Fibroblast of lung (primary cell): ENCODE measurements at regions not wholly inside any gene's neighbourhood (a gene's known extent, or its start where the extent isn't known, plus 50 kb on each side); places are given as distances from the start of the nearest gene placed in this dataset.

Experiments used
- EZH2 ChIP-seq: IDR thresholded peaks from 2 replicates; pipeline ENCODE4 v1.5.1; 2012; ENCODE audit warnings: low read length, control low read depth, mild to moderate bottlenecking; ENCODE audit errors: missing control alignments
- TF ChIP-seq, protein P1 (sequence below), 2 donors: IDR thresholded peaks in 1 of 2; conservative IDR thresholded peaks in 1 of 2; 1 replicate in 1 of 2; 2 replicates in 1 of 2; pipeline ENCODE4 v1.5.1; 2011 to 2012; ENCODE audit warnings: low read length in 2 of 2, control low read depth in 1 of 2, inconsistent platforms in 1 of 2, low read depth in 1 of 2, mild to moderate bottlenecking in 1 of 2

DNA sequence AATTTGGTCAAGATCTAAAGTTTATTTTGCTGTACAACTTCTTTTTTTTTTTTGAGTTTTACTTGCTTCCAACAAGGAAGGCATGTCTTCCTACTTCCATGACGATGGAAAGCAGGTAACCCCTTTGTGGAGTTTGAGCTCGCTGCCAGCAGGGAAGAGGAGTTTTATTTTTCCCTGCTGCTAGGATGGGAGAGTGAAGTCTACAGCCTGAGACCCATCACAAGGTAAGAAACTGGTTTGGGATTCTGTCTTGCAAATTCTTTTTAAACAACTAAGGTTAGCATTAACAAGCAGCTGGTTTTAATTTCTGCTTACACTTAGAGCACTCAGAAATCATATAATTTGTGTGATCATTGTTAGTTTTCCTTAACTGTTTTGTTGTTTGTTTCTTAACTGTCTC, 108.0 kb upstream of the MAP3K4 start:
- no peak for TF ChIP-seq EZH2
- TF ChIP-seq, protein P1, sequence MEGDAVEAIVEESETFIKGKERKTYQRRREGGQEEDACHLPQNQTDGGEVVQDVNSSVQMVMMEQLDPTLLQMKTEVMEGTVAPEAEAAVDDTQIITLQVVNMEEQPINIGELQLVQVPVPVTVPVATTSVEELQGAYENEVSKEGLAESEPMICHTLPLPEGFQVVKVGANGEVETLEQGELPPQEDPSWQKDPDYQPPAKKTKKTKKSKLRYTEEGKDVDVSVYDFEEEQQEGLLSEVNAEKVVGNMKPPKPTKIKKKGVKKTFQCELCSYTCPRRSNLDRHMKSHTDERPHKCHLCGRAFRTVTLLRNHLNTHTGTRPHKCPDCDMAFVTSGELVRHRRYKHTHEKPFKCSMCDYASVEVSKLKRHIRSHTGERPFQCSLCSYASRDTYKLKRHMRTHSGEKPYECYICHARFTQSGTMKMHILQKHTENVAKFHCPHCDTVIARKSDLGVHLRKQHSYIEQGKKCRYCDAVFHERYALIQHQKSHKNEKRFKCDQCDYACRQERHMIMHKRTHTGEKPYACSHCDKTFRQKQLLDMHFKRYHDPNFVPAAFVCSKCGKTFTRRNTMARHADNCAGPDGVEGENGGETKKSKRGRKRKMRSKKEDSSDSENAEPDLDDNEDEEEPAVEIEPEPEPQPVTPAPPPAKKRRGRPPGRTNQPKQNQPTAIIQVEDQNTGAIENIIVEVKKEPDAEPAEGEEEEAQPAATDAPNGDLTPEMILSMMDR (conservative IDR thresholded peaks at IDR 0.05 in 1 of 2, IDR thresholded peaks at IDR 0.05 in 1 of 2; ENCODE audit: low read depth in 1 of 2, low read length in 2 of 2): no peak
